ENCODE measurements at regions not wholly inside any gene's neighbourhood (a gene's known extent, or its start where the extent isn't known, plus 50 kb on each side); places are given as distances from the start of the nearest gene placed in this dataset.

GRCh38 chr15:39227001-39227400, 353.9 kb upstream of the THBS1 start:
- TF ChIP-seq POLR2A (IDR thresholded peaks at IDR 0.05) (no peak), CTCF (IDR thresholded peaks at IDR 0.05) (no peak)

All from lower leg skin (tissue), 3 donors.